ENCODE measurements at regions not wholly inside any gene's neighbourhood (a gene's known extent, or its start where the extent isn't known, plus 50 kb on each side); places are given as distances from the start of the nearest gene placed in this dataset.

GRCh38 chr1:106817575-106817974, 238.9 kb upstream of the PRMT6 start:
- Histone ChIP-seq H3K9me2 (replicated peaks; ENCODE audit: insufficient read depth, low read length) (no peaks in the 10 kb centered on the region), H3K4me3 (ENCODE audit: low read length) (no peak overlapping the region), H2AFZ (ENCODE audit: low read length) (no peak overlapping the region), H3K36me3 (replicated peaks; ENCODE audit: insufficient read depth, low read length) (no peaks in the 10 kb centered on the region), H3K27ac (ENCODE audit: low read length) (no peak overlapping the region), H3K9ac (ENCODE audit: low read length) (no peak overlapping the region), H3K4me2 (ENCODE audit: low read depth, low read length) (no peak overlapping the region), H3K9me3 (replicated peaks; ENCODE audit: insufficient read depth, low read length) (no peaks in the 10 kb centered on the region), H4K20me1 (ENCODE audit: insufficient read depth, low read length) (no peaks in the 10 kb centered on the region), H3K4me1 (ENCODE audit: low read length) (no peaks in the 10 kb centered on the region), H3F3A (ENCODE audit: insufficient read depth, low read length) (no peaks in the 10 kb centered on the region), H3K27me3 (replicated peaks; ENCODE audit: insufficient read depth, low read length) (no peaks in the 10 kb centered on the region), H3K79me2 (ENCODE audit: low read length) (no peaks in the 10 kb centered on the region)
- DNase-seq = no peak
- no peak for TF ChIP-seq EZH2 (optimal IDR thresholded peaks at IDR 0.05; ENCODE audit: low read depth, low read length)
- no peak for TF ChIP-seq CTCF (IDR thresholded peaks at IDR 0.05; ENCODE audit: low read length)
- no peak for TF ChIP-seq EZH2phosphoT487 (IDR thresholded peaks at IDR 0.05; ENCODE audit: low read length)

- no peak overlapping the region for H2AFZ ChIP-seq (ENCODE audit: low read length)
- no peaks in the 10 kb centered on the region for H4K20me1 ChIP-seq (ENCODE audit: insufficient read depth, low read length)
- no peaks in the 10 kb centered on the region for H3K27me3 ChIP-seq (replicated peaks; ENCODE audit: insufficient read depth, low read length)
- H3K27ac ChIP-seq (ENCODE audit: low read length) = no peak overlapping the region
- H3K9me2 ChIP-seq (replicated peaks; ENCODE audit: insufficient read depth, low read length) = no peaks in the 10 kb centered on the region
- H3K9me3 ChIP-seq (replicated peaks; ENCODE audit: insufficient read depth, low read length) = no peaks in the 10 kb centered on the region
- no peaks in the 10 kb centered on the region for H3K36me3 ChIP-seq (replicated peaks; ENCODE audit: insufficient read depth, low read length)
- H3F3A ChIP-seq (ENCODE audit: insufficient read depth, low read length) = no peaks in the 10 kb centered on the region
- no peak for DNase-seq
- H3K4me3 ChIP-seq (ENCODE audit: low read length) = no peak overlapping the region
- H3K9ac ChIP-seq (ENCODE audit: low read length) = no peak overlapping the region
- no peak for TF ChIP-seq CTCF (IDR thresholded peaks at IDR 0.05; ENCODE audit: low read length)
- no peak for TF ChIP-seq EZH2 (optimal IDR thresholded peaks at IDR 0.05; ENCODE audit: low read depth, low read length)
- no peak for TF ChIP-seq EZH2phosphoT487 (IDR thresholded peaks at IDR 0.05; ENCODE audit: low read length)
- no peak overlapping the region for H3K4me2 ChIP-seq (ENCODE audit: low read depth, low read length)
- H3K79me2 ChIP-seq (ENCODE audit: low read length) = no peaks in the 10 kb centered on the region
- no peaks in the 10 kb centered on the region for H3K4me1 ChIP-seq (ENCODE audit: low read length)
Measured at GRCh38 chr1:106831511-106831910, 225.0 kb upstream of the PRMT6 start.

- no peaks in the 10 kb centered on the region for H4K20me1 ChIP-seq (ENCODE audit: insufficient read depth, low read length)
- no peaks in the 10 kb centered on the region for H3K27me3 ChIP-seq (replicated peaks; ENCODE audit: insufficient read depth, low read length)
- TF ChIP-seq EZH2 (optimal IDR thresholded peaks at IDR 0.05; ENCODE audit: low read depth, low read length) (no peak), CTCF (IDR thresholded peaks at IDR 0.05; ENCODE audit: low read length) (no peak), EZH2phosphoT487 (IDR thresholded peaks at IDR 0.05; ENCODE audit: low read length) (no peak)
- no peaks in the 10 kb centered on the region for H3K36me3 ChIP-seq (replicated peaks; ENCODE audit: insufficient read depth, low read length)
- H3K9ac ChIP-seq (ENCODE audit: low read length) = no peak overlapping the region
- H3K4me3 ChIP-seq (ENCODE audit: low read length) = no peak overlapping the region
- no peaks in the 10 kb centered on the region for H3K4me1 ChIP-seq (ENCODE audit: low read length)
- H3K9me3 ChIP-seq (replicated peaks; ENCODE audit: insufficient read depth, low read length) = no peaks in the 10 kb centered on the region
- no peak overlapping the region for H2AFZ ChIP-seq (ENCODE audit: low read length)
- H3K4me2 ChIP-seq (ENCODE audit: low read depth, low read length) = no peak overlapping the region
- no peaks in the 10 kb centered on the region for H3K9me2 ChIP-seq (replicated peaks; ENCODE audit: insufficient read depth, low read length)
- no peak for DNase-seq
- no peaks in the 10 kb centered on the region for H3K79me2 ChIP-seq (ENCODE audit: low read length)
- H3K27ac ChIP-seq (ENCODE audit: low read length) = no peak overlapping the region
- H3F3A ChIP-seq (ENCODE audit: insufficient read depth, low read length) = no peaks in the 10 kb centered on the region
Measured at GRCh38 chr1:106836708-106837107, 219.8 kb upstream of the PRMT6 start.

All from MM.1S (cell line).